A549 (cell line): ENCODE measurements at regions not wholly inside any gene's neighbourhood (a gene's known extent, or its start where the extent isn't known, plus 50 kb on each side); places are given as distances from the start of the nearest gene placed in this dataset.

Experiments
- ATAC-seq, 2 experiments: fragments of 200-7000 bp in 1 of 2; fragments of >200 bp in 1 of 2; cut with Nextera tagmentation in 1 of 2; cut with Tn5 transposase in 1 of 2; 3 replicates each; pipeline versions ENCODE4 v1.8.0 to v1.9.1; 2018 to 2020; ENCODE audit warnings: mild to moderate bottlenecking in 1 of 2, moderate library complexity in 1 of 2
- CTCF ChIA-PET: fragments of 300-600 bp; sonication (Branson Sonifier 250); formaldehyde crosslinking; extraction: SDS; loops from one replicate; lab custom pipeline; 2021; ENCODE audit warnings: antibody characterized with exemption, inconsistent platforms; lab: Yijun Ruan, JAX
- POLR2A ChIA-PET: fragments of 350-600 bp; formaldehyde crosslinking; extraction: SDS; loops from one replicate; lab custom pipeline; 2021; ENCODE audit warnings: antibody characterized with exemption, inconsistent platforms; lab: Yijun Ruan, JAX
- DNase-seq, 2 experiments: peaks; one replicate each; pipeline versions ENCODE4 v3.0.0 to v3.0.0-alpha.2; 2011 to 2016; ENCODE audit warnings: low read depth in 1 of 2, low spot score in 1 of 2
- FAIRE-seq: peaks from 2 replicates; lab custom pipeline; 2011; peaks lifted over from hg19 to GRCh38; lab: Jason Lieb, UNC
- H3K27ac ChIP-seq, 2 experiments: fragments of >200 bp; sonication (Bioruptor Twin); formaldehyde crosslinking; 3 replicates each; pipeline ENCODE4 v1.5.1; 2016 to 2017
- H3K4me1 ChIP-seq: fragments of >200 bp; sonication (Bioruptor Twin); formaldehyde crosslinking; 3 replicates; pipeline ENCODE4 v1.6.1; 2016
- H3K4me2 ChIP-seq: fragments of >200 bp; sonication (Bioruptor Twin); formaldehyde crosslinking; 3 replicates; pipeline ENCODE4 v1.6.1; 2016
- H3K4me3 ChIP-seq: fragments of >200 bp; sonication (Bioruptor Twin); formaldehyde crosslinking; 3 replicates; pipeline ENCODE4 v1.5.1; 2016
- H3K9me3 ChIP-seq: fragments of >200 bp; sonication (Bioruptor Twin); formaldehyde crosslinking; 3 replicates; pipeline ENCODE4 v1.6.1; 2016
- BHLHE40 ChIP-seq: IDR thresholded peaks from 2 replicates; pipeline ENCODE4 v1.6.1; 2012; ENCODE audit warnings: low read depth, low read length, inconsistent platforms
- EHMT2 ChIP-seq: fragments of 200-600 bp; sonication (generic); IDR thresholded peaks from 2 replicates; pipeline ENCODE4 v1.6.1; 2016; ENCODE audit warnings: antibody characterized with exemption, low read depth, mild to moderate bottlenecking, moderate library complexity
- HES2 ChIP-seq: fragments of >200 bp; sonication (Bioruptor Twin); formaldehyde crosslinking; IDR thresholded peaks from 2 replicates; pipeline ENCODE4 v1.6.1; 2016
- HMGXB4 ChIP-seq: fragments of 250-450 bp; sonication (Bioruptor Pico); IDR thresholded peaks from 2 replicates; pipeline ENCODE4 v1.5.0; 2021; ENCODE audit warnings: mild to moderate bottlenecking, moderate library complexity, borderline replicate concordance
- JUN ChIP-seq, 2 experiments: fragments of >200 bp; sonication (Bioruptor Twin); formaldehyde crosslinking; IDR thresholded peaks; 2 replicates in 1 of 2; 3 replicates in 1 of 2; pipeline ENCODE4 v1.6.1; 2016 to 2017
- JUNB ChIP-seq: fragments of >200 bp; sonication (Bioruptor Twin); formaldehyde crosslinking; IDR thresholded peaks from 2 replicates; pipeline ENCODE4 v1.6.1; 2016
- REST ChIP-seq: fragments of 200-600 bp; sonication (generic); IDR thresholded peaks from 2 replicates; pipeline ENCODE4 v1.6.1; 2016; ENCODE audit warnings: antibody characterized with exemption, mild to moderate bottlenecking, moderate library complexity
- SMC3 ChIP-seq: fragments of >200 bp; sonication (Bioruptor Twin); formaldehyde crosslinking; IDR thresholded peaks from 3 replicates; pipeline ENCODE4 v1.6.1; 2018; ENCODE audit warnings: inconsistent platforms
- WGBS: methylation state at CpG from one replicate; pipeline ENCODE4 v1.1.6; 2017; ENCODE audit errors: missing lambda C conversion rate; 5-methylcytosine and 5-hydroxymethylcytosine counted together

- CTCF ChIA-PET: no interaction called here
- H3K4me2 ChIP-seq: no peak overlapping the region
- no peak for TF ChIP-seq JUN (IDR thresholded peaks at IDR 0.05)
Observed at GRCh38 chr9:134522502-134522848, 119.1 kb upstream of the COL5A1 start.

GRCh38 chr9:134522976-134523375 is 118.6 kb upstream of the COL5A1 start:
- no peak for FAIRE-seq
- H3K9me3 ChIP-seq: peaks cover 8% of the 10 kb centered on the region; the same call in 1 of the 3 replicates
- TF ChIP-seq BHLHE40: no peak
- no peaks in the 10 kb centered on the region for H3K4me1 ChIP-seq
- no peak for ATAC-seq
- POLR2A ChIA-PET: no interaction called here
- no peak for DNase-seq
- no peak overlapping the region for H3K4me2 ChIP-seq
- no peak overlapping the region for H3K27ac ChIP-seq
- WGBS: 47% methylated on average over 11 of the region's 11 CpGs
- no peak overlapping the region for H3K4me3 ChIP-seq
- CTCF ChIA-PET: no interaction called here

More at GRCh38 chr9:134522502-134522848, 119.1 kb upstream of the COL5A1 start:
- Histone ChIP-seq H3K9me3 (peaks cover 8% of the 10 kb centered on the region; the same call in 1 of the 3 replicates), H3K4me1 (no peaks in the 10 kb centered on the region), H3K4me3 (no peak overlapping the region), H3K27ac (no peak overlapping the region)
- POLR2A ChIA-PET: no interaction called here
- FAIRE-seq (no peak), DNase-seq (no peak), ATAC-seq (no peak)
- 64% methylated on average over 7 of the region's 7 CpGs for WGBS

- Histone ChIP-seq H3K4me3 (no peak overlapping the region), H3K9me3 (peaks cover 12% of the 10 kb centered on the region; the same call in 2 of the 3 replicates), H3K4me2 (no peak overlapping the region), H3K4me1 (no peaks in the 10 kb centered on the region), H3K27ac (no peak overlapping the region)
- ChIA-PET CTCF (interaction anchor here (1.0 to 1.5 kb wide), 2 partner anchors 75 to 131 kb away, joined by 3 to 4 read pairs; no protein-coding TSS in a partner anchor), POLR2A (no interaction called here)
- ATAC-seq (no peak), FAIRE-seq (no peak), DNase-seq (no peak)
- no peak for TF ChIP-seq SMC3
- no peak for TF ChIP-seq HMGXB4 (CRISPR knock-in tag)
- no peak for TF ChIP-seq JUNB
- WGBS: 75% methylated on average over 20 of the region's 26 CpGs
Observed at GRCh38 chr9:134525070-134525815, 116.4 kb upstream of the COL5A1 start.

GRCh38 chr9:134525841-134526583 is 115.6 kb upstream of the COL5A1 start:
- CTCF ChIA-PET: interaction anchor here (1.0 to 2.3 kb wide), 3 partner anchors 76 to 130 kb away, joined by 3 to 11 read pairs (median 4); no protein-coding TSS in a partner anchor
- TF ChIP-seq REST (no peak), HES2 (no peak), EHMT2 (no peak)
- 74% methylated on average over 26 of the region's 26 CpGs for WGBS
- Histone ChIP-seq H3K27ac (no peak overlapping the region), H3K4me2 (no peak overlapping the region), H3K9me3 (peaks cover 14% of the 10 kb centered on the region; the same call in 2 of the 3 replicates), H3K4me3 (no peak overlapping the region), H3K4me1 (no peaks in the 10 kb centered on the region)
- DNase-seq (no peak), ATAC-seq (no peak), FAIRE-seq (no peak)
- POLR2A ChIA-PET: no interaction called here
